GM18517 (cell line): ENCODE measurements at regions not wholly inside any gene's neighbourhood (a gene's known extent, or its start where the extent isn't known, plus 50 kb on each side); places are given as distances from the start of the nearest gene placed in this dataset.

ENCODE experiments used
- ATAC-seq: cut with Tn5 transposase; IDR thresholded peaks from one replicate; pipeline ENCODE4 v1.9.1; 2021; ENCODE audit warnings: mild to moderate bottlenecking, moderate library complexity; ENCODE audit not compliant: unreplicated experiment

- ATAC-seq = no peak
Measured at GRCh38 chr10:29763396-29763795, 128.6 kb upstream of the SVIL start.

DNA sequence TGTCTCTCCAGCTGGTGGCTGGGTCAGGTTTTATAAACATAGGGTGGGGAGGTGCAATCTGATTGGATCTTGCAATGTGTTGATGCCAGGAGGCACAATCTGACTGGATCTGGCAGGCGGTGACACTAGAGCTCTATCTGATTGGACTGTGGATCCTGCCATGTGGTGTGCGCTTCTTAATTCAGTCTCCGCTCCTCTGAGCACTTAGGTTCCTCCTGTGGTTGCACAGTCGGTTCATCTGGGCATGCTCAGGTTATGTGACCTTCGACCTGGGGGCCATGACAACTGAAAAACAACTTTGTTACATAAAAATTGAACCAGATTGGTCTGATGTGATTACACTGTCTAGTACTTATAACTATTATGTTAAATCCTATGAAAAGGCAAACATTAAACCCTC lies 127.1 kb upstream of the SVIL start:
- no peak for ATAC-seq

GRCh38 chr10:29760138-29760900 lies 125.5 kb upstream of the SVIL start:
- ATAC-seq = no peak

- ATAC-seq = no peak
Measured at GRCh38 chr10:29757551-29758297, 123.0 kb upstream of the SVIL start.

DNA sequence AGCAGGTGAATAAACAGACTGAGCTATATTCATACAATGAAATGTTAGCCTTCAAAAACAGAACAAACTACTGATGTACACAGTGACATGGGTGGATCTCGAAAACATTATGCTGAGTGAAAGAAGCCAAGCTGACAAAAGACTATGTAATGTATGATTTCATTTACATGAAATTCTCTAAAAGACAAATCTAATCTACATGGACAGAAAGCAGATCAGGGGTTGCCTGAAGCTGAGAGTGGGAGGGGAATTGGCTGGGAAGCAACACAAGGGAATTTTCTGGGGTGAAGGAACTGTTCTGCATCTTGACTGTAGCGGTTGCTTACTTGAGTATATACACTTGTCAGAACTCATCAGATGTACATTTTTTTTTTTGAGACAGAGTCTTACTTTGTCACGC lies 121.7 kb upstream of the SVIL start:
- no peak for ATAC-seq

DNA sequence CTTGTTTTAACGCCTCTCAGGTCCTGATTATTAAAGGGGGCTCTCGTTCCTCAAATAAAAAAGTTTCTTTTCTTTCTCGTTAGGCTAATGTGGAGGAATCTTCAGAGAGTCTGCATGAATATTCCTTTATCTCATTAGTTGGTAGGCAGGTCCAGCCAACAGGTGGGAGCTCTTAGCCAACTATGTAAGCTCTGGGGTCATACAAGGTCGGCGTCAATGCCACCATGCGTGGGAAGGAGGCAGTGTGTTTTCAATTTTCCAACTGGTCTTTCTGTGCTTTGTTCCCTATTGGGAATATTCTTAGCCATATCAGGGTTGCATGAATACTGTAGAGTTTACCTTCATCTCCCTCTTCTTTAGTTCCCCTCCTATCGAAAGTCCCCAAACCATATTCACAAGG lies 118.5 kb upstream of the SVIL start:
- no peak for ATAC-seq

GRCh38 chr10:29751684-29752083 lies 116.9 kb upstream of the SVIL start:
- no peak for ATAC-seq

DNA sequence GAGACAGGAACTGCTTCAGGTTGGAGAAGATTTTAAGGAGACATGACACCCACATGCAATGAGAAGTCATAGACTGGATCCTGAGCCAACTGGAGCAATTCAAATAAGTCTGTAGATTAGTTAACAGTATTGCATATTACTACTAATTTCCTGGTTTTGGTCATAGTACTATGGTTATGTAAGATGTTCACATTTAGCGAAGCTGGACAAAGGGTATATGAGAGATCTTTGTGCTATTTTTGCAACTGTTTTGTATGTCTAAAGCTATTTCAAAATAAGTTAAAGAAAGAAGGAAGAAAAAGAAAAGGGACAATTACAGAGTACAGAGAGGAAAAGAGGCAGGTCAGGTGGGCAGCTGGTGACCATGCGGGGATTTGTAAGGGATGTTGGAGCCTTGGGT lies 116.5 kb upstream of the SVIL start:
- ATAC-seq = no peak

- ATAC-seq = no peak
Measured at GRCh38 chr10:29749150-29749549, 114.4 kb upstream of the SVIL start.

- no peak for ATAC-seq
Measured at GRCh38 chr10:29748109-29748650, 113.4 kb upstream of the SVIL start.

DNA sequence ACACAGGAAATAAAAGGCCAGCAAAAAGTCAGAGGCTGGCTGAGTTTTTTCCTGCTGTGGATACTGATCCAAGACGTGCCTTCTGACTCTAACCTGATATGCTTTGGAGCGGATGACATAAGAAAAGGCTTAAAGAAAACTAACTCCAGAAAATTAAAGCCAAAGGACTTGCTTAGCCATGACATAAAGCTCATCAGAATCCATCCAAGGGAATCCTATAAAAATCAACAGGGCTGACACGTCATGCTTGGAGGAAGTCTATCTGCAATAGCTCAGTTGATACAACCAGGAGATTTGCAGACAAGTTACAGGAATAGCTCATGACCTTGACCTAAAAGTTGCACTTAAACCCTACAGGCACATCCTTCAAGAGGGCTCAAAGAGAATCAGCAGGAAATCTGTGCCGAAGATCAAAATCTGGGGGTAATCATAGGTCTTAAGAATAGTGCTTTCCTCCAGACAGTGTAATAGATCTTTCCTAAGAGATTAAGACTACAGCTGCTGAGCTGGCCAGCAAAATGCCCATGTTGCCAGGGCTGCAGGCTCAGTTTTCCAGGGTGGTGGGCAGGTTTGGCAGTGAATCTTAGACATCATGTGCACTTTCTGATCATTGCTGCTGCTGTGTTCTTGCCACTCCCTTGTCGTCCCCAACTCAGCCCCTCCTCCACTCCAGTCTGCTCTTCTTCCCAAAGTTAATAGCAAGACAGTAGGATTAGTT lies 111.5 kb upstream of the SVIL start:
- ATAC-seq = no peak

- ATAC-seq = no peak
Measured at GRCh38 chr10:29740981-29741545, 106.3 kb upstream of the SVIL start.

DNA sequence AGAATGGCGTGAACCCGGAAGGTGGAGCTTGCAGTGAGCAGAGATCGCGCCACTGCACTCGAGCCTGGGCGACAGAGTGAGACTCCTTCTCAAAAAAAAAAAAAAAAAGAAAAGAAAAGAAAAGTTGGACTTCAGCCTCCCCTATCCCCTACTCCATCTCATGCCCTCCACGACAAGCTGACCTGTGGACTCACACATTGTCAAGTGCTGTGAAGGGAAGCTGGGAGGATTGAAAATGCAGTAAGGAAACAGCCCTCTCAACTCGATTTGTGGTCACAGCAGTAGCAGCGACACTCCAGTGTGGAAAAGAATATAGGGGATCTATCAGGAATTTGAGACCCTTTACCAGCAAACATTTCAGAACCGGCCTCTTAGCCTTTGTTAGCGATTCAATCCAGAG lies 103.6 kb upstream of the SVIL start:
- ATAC-seq = no peak

DNA sequence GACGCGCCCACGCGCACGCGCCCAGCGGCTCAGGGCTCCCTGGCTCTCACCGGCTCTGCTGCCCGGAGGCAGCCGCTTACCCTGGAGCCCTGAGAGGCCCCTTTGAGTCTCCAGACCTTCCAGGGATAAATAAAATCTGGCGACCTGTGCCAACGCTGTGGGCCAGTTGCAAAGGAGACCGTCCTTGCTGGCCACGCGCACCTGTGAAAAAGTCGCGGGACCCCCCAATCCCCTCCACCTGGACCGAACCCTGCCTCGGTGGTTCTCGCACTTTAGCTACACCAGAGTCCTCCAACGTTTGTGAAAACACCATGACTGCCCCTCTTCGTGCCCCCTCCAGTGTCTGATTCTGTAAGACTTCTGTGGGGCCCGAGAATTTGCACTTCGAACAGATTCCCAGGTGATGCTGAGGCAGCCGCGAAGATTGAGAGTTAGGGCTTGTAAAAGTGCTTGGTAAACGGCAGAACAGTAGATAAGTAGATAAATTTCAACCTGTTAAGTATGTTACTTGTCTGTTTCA lies 102.4 kb upstream of the SVIL start:
- no peak for ATAC-seq

DNA sequence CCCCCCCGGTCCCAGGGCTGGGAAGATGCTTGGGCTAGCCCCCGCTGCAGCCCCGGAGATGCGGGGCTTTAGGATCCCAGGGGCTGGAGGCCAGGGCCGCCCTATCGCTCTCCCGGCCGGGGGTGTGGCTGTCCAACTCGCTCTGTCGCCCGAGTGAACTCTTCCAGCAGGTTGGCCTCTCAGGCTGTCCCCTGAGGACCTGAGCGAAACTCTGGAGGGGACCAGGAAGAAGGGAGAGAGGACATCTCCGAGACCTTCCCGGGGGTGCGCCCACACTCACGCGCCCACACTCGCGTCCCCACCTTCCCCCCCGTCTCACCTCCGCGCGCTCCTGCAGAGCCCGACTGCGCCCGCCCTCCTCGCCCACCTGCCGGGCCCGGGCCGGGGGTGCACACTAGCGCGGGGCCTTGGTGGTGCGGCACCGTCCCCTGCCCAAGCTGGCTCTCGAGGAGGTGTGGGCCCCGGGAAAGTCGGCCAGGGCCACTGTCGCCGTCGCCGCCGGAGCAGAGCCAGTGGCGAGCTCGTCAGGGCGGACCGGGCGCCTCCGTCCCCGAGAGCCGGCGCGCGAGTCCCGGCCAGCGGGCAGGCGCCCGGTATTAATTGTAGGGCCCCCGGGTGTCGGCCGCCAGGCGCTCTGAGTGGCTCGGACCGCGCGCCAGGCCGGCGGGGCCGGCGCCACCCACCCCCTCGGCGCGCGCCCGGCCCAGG lies 101.7 kb upstream of the SVIL start:
- ATAC-seq = no peak

DNA sequence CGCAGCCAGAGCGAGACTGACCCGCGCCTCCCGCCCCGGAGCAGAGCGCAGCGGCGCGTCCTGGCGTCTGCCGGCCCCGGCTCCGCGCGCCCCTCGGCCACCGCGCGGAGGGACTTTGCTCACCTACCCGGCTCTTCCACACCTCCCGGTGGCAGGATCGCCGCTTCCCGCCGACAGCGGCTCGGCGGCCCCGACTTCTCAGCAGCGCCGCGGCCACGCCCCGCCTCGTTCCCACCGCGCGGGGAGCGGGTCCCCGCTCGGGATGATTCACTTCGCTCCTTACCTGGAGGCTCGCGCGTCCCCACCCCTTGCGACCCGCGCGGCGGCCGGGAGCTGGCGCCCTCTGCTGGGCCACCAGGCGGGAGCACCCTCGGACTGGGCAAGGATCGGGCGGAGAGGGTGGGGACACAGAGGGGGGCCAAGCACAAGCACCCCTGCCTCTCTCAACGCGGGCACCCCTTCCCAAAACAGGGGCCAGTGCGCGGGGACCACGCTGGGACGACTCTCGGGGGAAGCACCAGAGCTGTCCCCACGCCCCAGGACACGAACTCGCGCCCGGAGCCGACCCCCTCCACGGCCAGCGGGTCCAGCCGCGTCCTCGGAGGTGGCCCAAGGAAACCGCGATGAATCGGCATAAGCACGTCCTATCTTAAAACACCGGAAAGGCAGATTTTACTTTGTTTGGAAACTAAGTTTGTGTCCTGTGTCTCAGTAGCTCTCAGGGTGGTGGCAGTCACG lies 101.0 kb upstream of the SVIL start:
- peak; percentile 73 for ATAC-seq

- ATAC-seq = peak; percentile 50
Measured at GRCh38 chr10:29734962-29735627, 100.3 kb upstream of the SVIL start.

DNA sequence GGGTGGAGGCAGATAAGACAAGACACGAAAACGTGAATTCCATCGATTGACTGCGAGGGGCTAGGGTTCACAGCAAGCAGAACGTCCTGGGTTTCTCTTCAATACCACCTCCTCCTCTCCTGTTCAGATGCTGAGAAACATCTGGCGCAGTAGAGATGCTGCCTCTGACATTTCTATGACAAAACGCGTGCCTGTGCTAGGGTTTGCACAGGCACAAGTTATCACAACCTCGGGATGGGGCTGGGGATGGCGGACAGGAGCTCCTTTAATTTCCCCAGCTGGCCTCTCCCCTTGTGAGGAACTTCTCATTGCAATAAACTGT lies 99.8 kb upstream of the SVIL start:
- no peak for ATAC-seq

- ATAC-seq = no peak
Measured at GRCh38 chr10:29733323-29733722, 98.6 kb upstream of the SVIL start.
